Motor neuron (in vitro differentiated cells): ENCODE measurements at regions not wholly inside any gene's neighbourhood (a gene's known extent, or its start where the extent isn't known, plus 50 kb on each side); places are given as distances from the start of the nearest gene placed in this dataset.

Experiments used
- ATAC-seq, 8 experiments: fragments of 200-7000 bp; cut with Tn5 transposase; replicated peaks in 6 of 8; 2 replicates each; pipeline ENCODE4 v1.8.0; 2021; ENCODE audit warnings: mild to moderate bottlenecking in 8 of 8, moderate library complexity in 8 of 8
- H3K27ac ChIP-seq, 2 donors: fragments of 250-450 bp; sonication (Bioruptor Pico); 2 replicates each; pipeline ENCODE4 v1.9.0; 2021; ENCODE audit warnings: antibody characterized with exemption in 2 of 2, mild to moderate bottlenecking in 2 of 2, moderate library complexity in 1 of 2
- H3K4me1 ChIP-seq, 2 donors: fragments of 250-450 bp; sonication (Bioruptor Pico); replicated peaks in 1 of 2; 2 replicates each; pipeline ENCODE4 v1.6.1; 2021; ENCODE audit warnings: antibody characterized with exemption in 2 of 2, mild to moderate bottlenecking in 2 of 2, moderate library complexity in 1 of 2
- H3K4me3 ChIP-seq, 5 donors: fragments of 250-450 bp; sonication (Bioruptor Pico); 2 replicates each; pipeline ENCODE4 v1.9.0; 2021; ENCODE audit warnings: antibody characterized with exemption in 5 of 5, mild to moderate bottlenecking in 5 of 5, moderate library complexity in 4 of 5
- WGBS, 10 experiments: fragments of 450-650 bp; shearing (Covaris generic); methylation state at CpG; one replicate each; pipeline ENCODE4 v1.0.0; 2022; 5-methylcytosine and 5-hydroxymethylcytosine counted together
- in situ Hi-C, 9 experiments: fragments of 400-800 bp; cut with MboI; loops; one replicate each; pipeline ENCODE4 v1.15.0; 2021; ENCODE audit warnings: low sequenced_read_pairs in 9 of 9, low pct_unique_long_range_greater_than_20kb in 2 of 9; ENCODE audit not compliant: unreplicated experiment in 9 of 9

DNA sequence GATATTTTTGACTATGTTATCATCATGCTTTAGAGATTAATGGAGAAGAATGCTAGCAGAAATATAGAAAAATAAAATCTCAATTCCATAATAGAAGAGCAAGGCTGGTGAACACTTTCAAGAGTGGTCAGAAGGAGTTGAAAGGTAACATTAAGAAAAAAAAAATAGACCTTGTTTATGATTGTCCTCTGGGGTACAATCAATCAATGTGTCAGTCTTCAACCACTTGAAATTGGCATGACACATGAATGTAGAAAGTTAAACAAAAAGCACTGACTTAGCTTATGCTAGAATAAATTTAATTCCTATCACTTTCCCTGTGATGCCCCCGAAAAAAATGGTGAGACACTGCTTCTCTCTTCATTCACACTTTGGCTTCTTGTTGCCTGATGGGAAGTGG lies 750.3 kb upstream of the ADGRL2 start:
- no peak overlapping the region for H3K27ac ChIP-seq
- no peaks in the 10 kb centered on the region for H3K4me1 ChIP-seq
- no peak for ATAC-seq
- no peak overlapping the region for H3K4me3 ChIP-seq
- 0 to 100% (median 80%) methylated on average over 1 of the region's 1 CpG for WGBS, 10 experiments
- in situ Hi-C loops: no loop called here

DNA sequence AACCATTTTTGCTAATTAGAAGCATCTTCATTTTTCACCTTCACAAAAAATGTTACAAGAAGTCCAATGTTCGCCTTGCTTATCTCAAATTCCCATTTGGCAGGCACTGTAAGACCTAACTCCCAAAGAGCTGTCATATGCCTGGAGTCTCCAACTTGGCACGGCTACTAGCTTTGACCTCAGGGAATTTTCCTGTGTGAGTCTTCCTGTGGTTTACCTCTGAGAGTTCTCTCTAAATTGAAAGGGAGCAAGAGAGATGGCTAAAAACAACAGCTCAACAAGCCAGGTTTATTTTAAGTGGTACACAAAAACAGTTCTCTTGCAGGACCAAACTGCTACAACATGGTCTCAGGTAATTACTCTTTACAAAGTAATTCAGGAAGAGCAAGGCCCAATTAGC lies 756.0 kb upstream of the ADGRL2 start:
- H3K4me1 ChIP-seq: no peaks in the 10 kb centered on the region
- no peak for ATAC-seq
- H3K27ac ChIP-seq: no peak overlapping the region
- no peak overlapping the region for H3K4me3 ChIP-seq
- WGBS, 10 experiments: 0 to 100% (median 85%) methylated on average over 1 to 2 of the region's 2 CpGs; no CpG with 5 or more reads in 2 of the 10 experiments
- in situ Hi-C loops: no loop called here

- WGBS, 10 experiments: 0 to 100% (median 100%) methylated on average over 1 of the region's 1 CpG; no CpG with 5 or more reads in 2 of the 10 experiments
- in situ Hi-C loops: no loop called here
- Histone ChIP-seq H3K27ac (no peak overlapping the region), H3K4me1 (no peaks in the 10 kb centered on the region), H3K4me3 (no peak overlapping the region)
- no peak for ATAC-seq
These were observed 758.5 kb upstream of the ADGRL2 start for GRCh38 chr1:81042225-81042624.

GRCh38 chr1:81034291-81034690 lies 766.4 kb upstream of the ADGRL2 start:
- in situ Hi-C loops: no loop called here
- no peak overlapping the region for H3K4me3 ChIP-seq
- ATAC-seq: peak in 1 of 8 experiments; percentile 50
- peaks cover 0 to 16% of the 10 kb centered on the region in 2 donors for H3K4me1 ChIP-seq
- H3K27ac ChIP-seq: no peak overlapping the region
- WGBS, 10 experiments: 13 to 100% (median 53%) methylated on average over 1 of the region's 1 CpG

- peak in 2 of 8 experiments; percentile 16 to 26 for ATAC-seq
- H3K4me3 ChIP-seq: no peak overlapping the region
- peaks cover 0 to 16% of the 10 kb centered on the region in 2 donors for H3K4me1 ChIP-seq
- H3K27ac ChIP-seq: no peak overlapping the region
- in situ Hi-C loops: no loop called here
- 49 to 100% (median 90%) methylated on average over 1 to 5 of the region's 5 CpGs; no CpG with 5 or more reads in 1 of the 10 experiments for WGBS, 10 experiments
These were observed 767.7 kb upstream of the ADGRL2 start for GRCh38 chr1:81032973-81033425.

DNA sequence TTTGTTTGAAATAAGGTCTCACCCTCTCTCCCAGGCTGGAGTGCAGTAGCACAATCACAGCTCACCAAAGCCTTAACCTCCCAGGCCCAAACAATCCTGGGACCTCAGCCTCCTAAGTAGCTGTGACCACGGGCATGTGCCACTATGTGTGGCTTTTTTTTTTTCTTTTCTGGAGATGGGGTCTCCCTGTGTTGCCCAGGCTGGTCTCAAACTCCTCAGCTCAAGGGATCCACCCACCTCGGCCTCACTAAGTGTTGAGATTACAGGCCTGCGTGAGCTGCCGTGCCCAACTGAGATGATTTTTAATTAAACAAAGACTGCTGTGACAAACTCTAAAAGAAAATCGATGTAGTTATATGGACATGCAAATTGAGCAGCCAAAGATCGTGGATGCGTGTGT lies 768.4 kb upstream of the ADGRL2 start:
- 6 to 82% (median 56%) methylated on average over 2 to 7 of the region's 7 CpGs for WGBS, 10 experiments
- no peak overlapping the region for H3K4me3 ChIP-seq
- in situ Hi-C loops: no loop called here

DNA sequence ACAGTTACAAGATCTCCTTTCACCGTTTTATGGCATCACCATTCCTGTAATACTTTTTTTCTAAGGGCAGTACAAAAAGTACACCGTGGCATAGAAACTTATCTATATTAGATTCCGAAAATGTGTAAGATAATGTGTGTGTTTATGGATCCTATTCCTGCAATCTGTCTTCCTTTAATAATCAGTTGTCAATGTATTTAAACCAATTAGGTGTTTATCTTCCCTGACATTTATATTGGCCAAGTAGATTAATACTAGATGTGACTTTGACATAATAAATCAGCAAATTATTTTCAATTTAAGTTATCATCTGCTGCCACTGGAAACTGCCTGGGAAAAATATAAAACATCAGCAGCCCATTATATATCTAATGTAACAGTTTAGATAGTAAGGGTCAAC lies 770.3 kb upstream of the ADGRL2 start:
- in situ Hi-C loops: no loop called here
- no peak for ATAC-seq
- WGBS, 10 experiments: 4 to 96% (median 87%) methylated on average over 2 to 3 of the region's 3 CpGs
- Histone ChIP-seq H3K4me3 (no peak overlapping the region), H3K27ac (no peak overlapping the region), H3K4me1 (peaks cover 0 to 16% of the 10 kb centered on the region in 2 donors)

More for the DNA sequence above, 768.4 kb upstream of the ADGRL2 start:
- no peak for ATAC-seq
- H3K27ac ChIP-seq: no peak overlapping the region
- H3K4me1 ChIP-seq: peaks cover 0 to 16% of the 10 kb centered on the region in 2 donors

GRCh38 chr1:81029266-81029665 lies 771.5 kb upstream of the ADGRL2 start:
- Histone ChIP-seq H3K4me1 (peaks cover 0 to 16% of the 10 kb centered on the region in 2 donors), H3K27ac (no peak overlapping the region), H3K4me3 (no peak overlapping the region)
- 0 to 100% (median 100%) methylated on average over 1 of the region's 1 CpG; no CpG with 5 or more reads in 1 of the 10 experiments for WGBS, 10 experiments
- no peak for ATAC-seq
- in situ Hi-C loops: no loop called here

DNA sequence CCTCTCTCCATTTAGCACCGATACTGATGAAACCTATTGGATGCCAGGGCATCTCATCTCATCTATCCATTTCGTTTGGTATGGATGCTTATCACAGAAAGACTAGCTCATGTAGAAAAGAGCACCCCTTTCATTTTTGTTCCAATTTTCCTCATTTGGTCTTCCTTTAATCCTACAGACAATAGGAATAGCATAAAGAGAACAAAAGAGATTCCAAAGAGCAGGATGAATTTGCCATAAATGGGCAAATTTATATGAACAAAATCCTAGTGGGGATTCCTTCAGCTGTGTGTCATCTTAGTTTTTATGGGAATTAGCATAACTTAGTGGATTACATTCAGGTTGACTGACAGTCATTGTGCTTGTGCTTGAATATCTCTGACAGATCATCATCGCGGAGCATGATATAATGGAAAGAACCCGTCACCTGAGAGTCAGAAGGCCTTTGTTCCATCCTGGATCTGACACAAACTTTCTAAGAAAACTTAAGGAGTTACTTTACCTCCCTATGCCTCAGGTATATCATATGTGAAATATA lies 777.5 kb upstream of the ADGRL2 start:
- in situ Hi-C loops: no loop called here
- ATAC-seq: no peak
- WGBS, 10 experiments: 53 to 100% (median 91%) methylated on average over 1 to 5 of the region's 5 CpGs
- H3K4me1 ChIP-seq: no peaks in the 10 kb centered on the region
- no peak overlapping the region for H3K27ac ChIP-seq
- H3K4me3 ChIP-seq: no peak overlapping the region

- H3K4me3 ChIP-seq: no peak overlapping the region
- no peak overlapping the region for H3K27ac ChIP-seq
- in situ Hi-C loops: no loop called here
- no peak for ATAC-seq
- 0 to 100% (median 83%) methylated on average over 1 of the region's 1 CpG; no CpG with 5 or more reads in 2 of the 10 experiments for WGBS, 10 experiments
- H3K4me1 ChIP-seq: no peaks in the 10 kb centered on the region
These were observed 779.6 kb upstream of the ADGRL2 start for GRCh38 chr1:81021134-81021533.

GRCh38 chr1:81020506-81020905 lies 780.2 kb upstream of the ADGRL2 start:
- no peaks in the 10 kb centered on the region for H3K4me1 ChIP-seq
- in situ Hi-C loops: no loop called here
- no peak overlapping the region for H3K27ac ChIP-seq
- ATAC-seq: peak in 1 of 8 experiments; percentile 41
- no peak overlapping the region for H3K4me3 ChIP-seq
- 0 to 88% (median 65%) methylated on average over 1 of the region's 1 CpG; no CpG with 5 or more reads in 2 of the 10 experiments for WGBS, 10 experiments

DNA sequence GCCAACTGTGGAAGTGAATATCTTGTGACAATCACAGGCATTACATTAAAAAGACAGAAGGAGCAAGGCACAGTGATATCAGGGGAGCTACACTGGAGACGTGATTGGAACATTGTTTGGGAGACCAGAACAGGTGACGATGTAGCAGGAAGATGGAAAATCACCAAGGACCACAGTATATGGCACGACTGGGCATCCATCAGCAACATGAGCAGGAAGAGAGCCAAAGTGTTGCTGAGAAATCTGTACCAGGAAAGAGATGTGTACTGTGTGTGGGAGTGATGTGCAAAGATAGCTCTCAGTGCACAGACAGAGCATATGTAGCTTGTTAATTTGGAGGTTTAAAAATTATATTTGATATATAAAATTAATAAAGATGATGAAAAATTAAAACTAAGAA lies 790.6 kb upstream of the ADGRL2 start:
- Histone ChIP-seq H3K27ac (no peak overlapping the region), H3K4me3 (no peak overlapping the region), H3K4me1 (no peaks in the 10 kb centered on the region)
- in situ Hi-C loops: no loop called here
- no peak for ATAC-seq
- 0 to 91% (median 71%) methylated on average over 1 to 3 of the region's 3 CpGs; no CpG with 5 or more reads in 2 of the 10 experiments for WGBS, 10 experiments

DNA sequence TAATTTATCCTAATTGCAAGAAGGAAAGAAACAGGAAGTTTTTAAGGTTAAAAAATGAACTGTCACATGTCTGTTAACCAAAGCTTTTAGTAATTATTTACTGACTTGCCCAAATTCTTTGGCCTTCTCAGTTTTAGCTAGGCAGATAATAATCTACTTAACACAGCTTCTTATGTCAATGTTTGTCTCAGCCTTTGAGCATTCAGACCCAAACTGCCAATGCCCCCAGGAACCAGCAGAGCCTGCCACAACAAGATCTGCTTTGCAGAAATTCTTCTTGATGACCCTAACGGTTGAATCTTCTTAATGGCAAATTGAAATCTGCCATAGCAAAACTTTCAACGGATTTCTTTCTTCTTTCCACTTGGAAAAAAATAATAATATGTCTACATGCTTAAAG lies 792.4 kb upstream of the ADGRL2 start:
- 0 to 100% (median 66%) methylated on average over 1 to 2 of the region's 2 CpGs for WGBS, 10 experiments

GRCh38 chr1:81007024-81007423 lies 793.7 kb upstream of the ADGRL2 start:
- peak in 1 of 8 experiments; percentile 72 for ATAC-seq
- 10 to 100% (median 86%) methylated on average over 1 to 3 of the region's 3 CpGs; no CpG with 5 or more reads in 2 of the 10 experiments for WGBS, 10 experiments
- Histone ChIP-seq H3K4me3 (no peak overlapping the region), H3K4me1 (no peaks in the 10 kb centered on the region), H3K27ac (no peak overlapping the region)
- in situ Hi-C loops: no loop called here

More for the DNA sequence above, 792.4 kb upstream of the ADGRL2 start:
- no peak overlapping the region for H3K27ac ChIP-seq
- H3K4me3 ChIP-seq: no peak overlapping the region
- no peaks in the 10 kb centered on the region for H3K4me1 ChIP-seq
- no peak for ATAC-seq
- in situ Hi-C loops: no loop called here
